GM21515 (cell line): ENCODE measurements at regions not wholly inside any gene's neighbourhood (a gene's known extent, or its start where the extent isn't known, plus 50 kb on each side); places are given as distances from the start of the nearest gene placed in this dataset.

ENCODE experiments used
- ATAC-seq: cut with Tn5 transposase; IDR thresholded peaks from one replicate; pipeline ENCODE4 v1.9.1; 2021; ENCODE audit not compliant: unreplicated experiment

- no peak for ATAC-seq
These were observed 319.1 kb upstream of the MEX3C start for GRCh38 chr18:51516478-51517038.

GRCh38 chr18:51519571-51519970 lies 322.1 kb upstream of the MEX3C start:
- ATAC-seq = no peak

GRCh38 chr18:51520676-51521180 lies 323.2 kb upstream of the MEX3C start:
- no peak for ATAC-seq

GRCh38 chr18:51522338-51522737 lies 324.9 kb upstream of the MEX3C start:
- no peak for ATAC-seq

- no peak for ATAC-seq
These were observed 325.3 kb upstream of the MEX3C start for GRCh38 chr18:51522821-51523220.

- ATAC-seq = no peak
These were observed 326.2 kb upstream of the MEX3C start for GRCh38 chr18:51523671-51524070.

GRCh38 chr18:51525453-51526225 lies 328.2 kb upstream of the MEX3C start:
- no peak for ATAC-seq

GRCh38 chr18:51527826-51528225 lies 330.3 kb upstream of the MEX3C start:
- no peak for ATAC-seq

GRCh38 chr18:51531501-51531900 lies 334.0 kb upstream of the MEX3C start:
- no peak for ATAC-seq

GRCh38 chr18:51537487-51537886 lies 340.0 kb upstream of the MEX3C start:
- ATAC-seq = no peak

GRCh38 chr18:51540562-51540961 lies 343.1 kb upstream of the MEX3C start:
- ATAC-seq = no peak

- no peak for ATAC-seq
These were observed 343.7 kb upstream of the MEX3C start for GRCh38 chr18:51541230-51541629.

- ATAC-seq = no peak
These were observed 346.2 kb upstream of the MEX3C start for GRCh38 chr18:51543658-51544155.

GRCh38 chr18:51545446-51545845 lies 348.0 kb upstream of the MEX3C start:
- ATAC-seq = no peak

- ATAC-seq = no peak
These were observed 361.9 kb upstream of the MEX3C start for GRCh38 chr18:51559198-51559901.

- ATAC-seq = no peak
These were observed 362.4 kb upstream of the MEX3C start for GRCh38 chr18:51559902-51560287.

- ATAC-seq = no peak
These were observed 364.3 kb upstream of the MEX3C start for GRCh38 chr18:51561821-51562220.

- no peak for ATAC-seq
These were observed 365.4 kb upstream of the MEX3C start for GRCh38 chr18:51562866-51563265.

GRCh38 chr18:51563396-51563795 lies 365.9 kb upstream of the MEX3C start:
- ATAC-seq = no peak

GRCh38 chr18:51568151-51568550 lies 370.7 kb upstream of the MEX3C start:
- ATAC-seq = no peak

- ATAC-seq = no peak
These were observed 371.7 kb upstream of the MEX3C start for GRCh38 chr18:51569153-51569552.

- no peak for ATAC-seq
These were observed 372.1 kb upstream of the MEX3C start for GRCh38 chr18:51569561-51569960.
